Erythroblast (primary cell): ENCODE measurements at regions not wholly inside any gene's neighbourhood (a gene's known extent, or its start where the extent isn't known, plus 50 kb on each side); places are given as distances from the start of the nearest gene placed in this dataset.

ENCODE experiments used
- GATA1 ChIP-seq: IDR thresholded peaks from 2 replicates; pipeline ENCODE4 v1.6.1; 2011; ENCODE audit warnings: low read depth, mild to moderate bottlenecking, control low read depth, low read length, moderate library complexity
- POLR2A ChIP-seq: IDR thresholded peaks from 2 replicates; pipeline ENCODE4 v1.6.1; 2011; ENCODE audit warnings: mild to moderate bottlenecking, low read length

DNA sequence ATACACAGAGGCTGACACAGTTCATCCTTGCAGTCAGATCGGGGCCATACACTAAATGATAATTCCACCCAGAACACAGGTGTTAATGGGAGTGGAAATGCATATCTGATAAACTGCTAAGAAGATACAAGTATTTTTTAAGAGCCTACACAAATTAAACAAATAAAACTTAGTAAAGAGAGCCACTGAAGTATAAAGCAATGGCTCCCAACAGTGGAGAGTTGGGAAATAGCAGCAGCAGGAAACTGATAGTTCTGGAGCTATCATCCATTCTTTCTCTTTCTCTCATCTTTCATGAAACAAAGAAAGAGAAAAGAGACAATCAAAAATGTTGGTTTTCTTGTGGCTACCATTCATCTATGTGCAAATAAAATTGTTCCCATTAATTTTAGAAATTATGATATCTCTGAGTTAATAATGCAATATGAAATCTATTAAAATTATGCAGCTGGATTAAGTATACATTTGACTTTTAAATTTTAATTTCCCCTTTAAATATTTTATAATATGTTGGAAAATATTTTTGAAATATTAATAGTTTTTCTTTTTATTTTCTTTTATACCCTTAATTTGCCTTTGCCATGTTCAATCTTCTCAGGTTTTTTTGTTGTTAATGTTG lies 120.8 kb downstream of the EMB start:
- TF ChIP-seq POLR2A = no peak
- TF ChIP-seq GATA1 = no peak
